Glutamatergic neuron (in vitro differentiated cells): ENCODE measurements at regions not wholly inside any gene's neighbourhood (a gene's known extent, or its start where the extent isn't known, plus 50 kb on each side); places are given as distances from the start of the nearest gene placed in this dataset.
A peak's percentile ranks its signal among the peaks of the same experiment; 100 is the strongest.

Source experiments
- DNase-seq: peaks from one replicate; pipeline ENCODE4 v3.0.0; 2022
- H3K27ac Mint-ChIP-seq: one replicate; pipeline ENCODE4 v1.8.0; 2020; ENCODE audit warnings: mild to moderate bottlenecking, mixed read lengths, inconsistent platforms; ENCODE audit not compliant: unreplicated experiment
- H3K27me3 Mint-ChIP-seq: one replicate; pipeline ENCODE4 v1.8.0; 2020; ENCODE audit warnings: mild to moderate bottlenecking, moderate library complexity, mixed read lengths, inconsistent platforms; ENCODE audit not compliant: unreplicated experiment
- H3K36me3 Mint-ChIP-seq: one replicate; pipeline ENCODE4 v1.8.0; 2020; ENCODE audit warnings: mild to moderate bottlenecking, mixed read lengths, inconsistent platforms; ENCODE audit not compliant: unreplicated experiment
- H3K4me1 Mint-ChIP-seq: one replicate; pipeline ENCODE4 v1.8.0; 2020; ENCODE audit warnings: mild to moderate bottlenecking, low read depth, mixed read lengths, inconsistent platforms; ENCODE audit not compliant: unreplicated experiment
- H3K4me3 Mint-ChIP-seq: one replicate; pipeline ENCODE4 v1.8.0; 2020; ENCODE audit warnings: mild to moderate bottlenecking, mixed read lengths, inconsistent platforms; ENCODE audit not compliant: unreplicated experiment
- H3K9me3 Mint-ChIP-seq: one replicate; pipeline ENCODE4 v1.8.0; 2020; ENCODE audit warnings: mild to moderate bottlenecking, moderate library complexity, mixed read lengths, inconsistent platforms; ENCODE audit not compliant: unreplicated experiment
- CTCF ChIP-seq: fragments of 200-600 bp; sonication (generic); IDR thresholded peaks from one replicate; pipeline ENCODE4 v1.5.0; 2021; ENCODE audit not compliant: partially characterized antibody, unreplicated experiment

GRCh38 chr15:98315971-98316370 is 332.4 kb upstream of the IGF1R start:
- H3K4me1 Mint-ChIP-seq: no peaks in the 10 kb centered on the region
- peaks cover 5% of the 10 kb centered on the region for H3K36me3 Mint-ChIP-seq
- H3K27me3 Mint-ChIP-seq: peaks cover 3% of the 10 kb centered on the region
- no peak overlapping the region for H3K4me3 Mint-ChIP-seq
- DNase-seq: no peak
- no peak overlapping the region for H3K27ac Mint-ChIP-seq
- TF ChIP-seq CTCF: no peak
- H3K9me3 Mint-ChIP-seq: peaks cover 3% of the 10 kb centered on the region

- Mint-ChIP-seq H3K4me3 (no peak overlapping the region), H3K9me3 (peaks cover 3% of the 10 kb centered on the region), H3K27me3 (no peaks in the 10 kb centered on the region), H3K36me3 (peaks cover 5% of the 10 kb centered on the region), H3K27ac (no peak overlapping the region), H3K4me1 (peaks cover 5% of the 10 kb centered on the region)
- TF ChIP-seq CTCF: no peak
- peak; percentile 57 for DNase-seq
These were observed 326.4 kb upstream of the IGF1R start for GRCh38 chr15:98321896-98322295.

DNA sequence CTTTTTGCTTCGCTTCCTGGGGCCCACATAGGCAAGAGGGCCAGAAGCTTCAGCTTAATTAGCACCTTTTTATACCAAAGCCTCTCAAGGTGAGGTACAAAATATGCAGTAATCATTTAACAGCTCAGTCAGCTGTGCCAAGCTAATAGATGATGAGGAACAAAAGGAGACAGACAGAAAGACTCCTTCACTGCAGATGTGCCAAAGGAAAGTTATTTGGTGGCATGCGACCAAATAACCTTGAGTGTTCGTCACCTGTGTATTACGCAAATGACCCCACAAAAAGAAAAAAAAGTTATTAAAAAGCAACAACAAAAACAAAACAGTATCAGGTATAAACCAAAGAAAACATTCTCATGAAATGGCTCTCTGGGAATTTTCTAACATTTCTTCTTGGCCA is 325.8 kb upstream of the IGF1R start:
- Mint-ChIP-seq H3K27me3 (no peaks in the 10 kb centered on the region), H3K27ac (no peak overlapping the region), H3K9me3 (peaks cover 3% of the 10 kb centered on the region), H3K36me3 (peaks cover 5% of the 10 kb centered on the region), H3K4me3 (no peak overlapping the region), H3K4me1 (peaks cover 5% of the 10 kb centered on the region)
- TF ChIP-seq CTCF: no peak
- DNase-seq: no peak

GRCh38 chr15:98324341-98324970 is 323.9 kb upstream of the IGF1R start:
- TF ChIP-seq CTCF: no peak
- no peaks in the 10 kb centered on the region for H3K27me3 Mint-ChIP-seq
- DNase-seq: no peak
- H3K4me3 Mint-ChIP-seq: no peak overlapping the region
- peaks cover 5% of the 10 kb centered on the region for H3K4me1 Mint-ChIP-seq
- no peaks in the 10 kb centered on the region for H3K9me3 Mint-ChIP-seq
- no peak overlapping the region for H3K27ac Mint-ChIP-seq
- no peaks in the 10 kb centered on the region for H3K36me3 Mint-ChIP-seq

- Mint-ChIP-seq H3K36me3 (no peaks in the 10 kb centered on the region), H3K27me3 (no peaks in the 10 kb centered on the region), H3K9me3 (no peaks in the 10 kb centered on the region), H3K4me3 (no peak overlapping the region), H3K27ac (no peak overlapping the region), H3K4me1 (peaks cover 3% of the 10 kb centered on the region)
- DNase-seq: no peak
- TF ChIP-seq CTCF: no peak
These were observed 321.5 kb upstream of the IGF1R start for GRCh38 chr15:98326804-98327203.
